ENCODE measurements at regions not wholly inside any gene's neighbourhood (a gene's known extent, or its start where the extent isn't known, plus 50 kb on each side); places are given as distances from the start of the nearest gene placed in this dataset.

- no peak for TF ChIP-seq POLR2AphosphoS5 (IDR thresholded peaks at IDR 0.05)
- intact Hi-C loops (cut with DNase I; ENCODE audit: low total_unique reads) = loop anchor here (5.0 kb wide), 1 partner anchor 925 kb away; no protein-coding TSS in a partner anchor
Measured at GRCh38 chr1:30342535-30343141, 380.7 kb downstream of the MATN1 start.

GRCh38 chr1:30340934-30341333, 382.5 kb downstream of the MATN1 start:
- Histone ChIP-seq H3K9me3 (peaks cover 5 to 16% of the 10 kb centered on the region in 2 donors), H3K27ac (no peak overlapping the region), H3K4me1 (no peaks in the 10 kb centered on the region), H3K36me3 (no peaks in the 10 kb centered on the region), H3K4me3 (no peak overlapping the region), H3K27me3 (peaks cover 4 to 21% of the 10 kb centered on the region in 2 donors)
- TF ChIP-seq POLR2AphosphoS5 (IDR thresholded peaks at IDR 0.05) (no peak), POLR2A (IDR thresholded peaks at IDR 0.05) (no peak), CTCF (IDR thresholded peaks at IDR 0.05) (no peak)
- intact Hi-C loops (cut with DNase I; ENCODE audit: low total_unique reads) = loop anchor here (5.0 kb wide), 1 partner anchor 924 kb away; no protein-coding TSS in a partner anchor
- DNase-seq (ENCODE audit: low spot score in 2 of 2) = no peak

More at GRCh38 chr1:30342535-30343141, 380.7 kb downstream of the MATN1 start:
- H3K9me3 ChIP-seq = peaks cover 5 to 19% of the 10 kb centered on the region in 2 donors
- H3K4me3 ChIP-seq = no peak overlapping the region
- no peak overlapping the region for H3K27ac ChIP-seq
- H3K27me3 ChIP-seq = peaks cover 4 to 21% of the 10 kb centered on the region in 2 donors
- H3K36me3 ChIP-seq = no peaks in the 10 kb centered on the region
- H3K4me1 ChIP-seq = no peaks in the 10 kb centered on the region
- no peak for DNase-seq (ENCODE audit: low spot score in 2 of 2)

GRCh38 chr1:30339866-30340265, 383.5 kb downstream of the MATN1 start:
- intact Hi-C loops (cut with DNase I; ENCODE audit: low total_unique reads) = loop anchor here (5.0 kb wide), 1 partner anchor 923 kb away; no protein-coding TSS in a partner anchor

GRCh38 chr1:30338765-30339164, 384.6 kb downstream of the MATN1 start:
- TF ChIP-seq POLR2A (IDR thresholded peaks at IDR 0.05) (no peak), CTCF (IDR thresholded peaks at IDR 0.05) (no peak), POLR2AphosphoS5 (IDR thresholded peaks at IDR 0.05) (no peak)
- peaks cover 4 to 19% of the 10 kb centered on the region in 2 donors for H3K27me3 ChIP-seq
- no peak overlapping the region for H3K27ac ChIP-seq
- no peaks in the 10 kb centered on the region for H3K4me1 ChIP-seq
- intact Hi-C loops (cut with DNase I; ENCODE audit: low total_unique reads) = no loop called here
- H3K4me3 ChIP-seq = no peak overlapping the region
- no peak for DNase-seq (ENCODE audit: low spot score in 2 of 2)
- no peaks in the 10 kb centered on the region for H3K36me3 ChIP-seq
- H3K9me3 ChIP-seq = peaks cover 5 to 8% of the 10 kb centered on the region in 2 donors

More at GRCh38 chr1:30339866-30340265, 383.5 kb downstream of the MATN1 start:
- DNase-seq (ENCODE audit: low spot score in 2 of 2) = no peak
- Histone ChIP-seq H3K27me3 (peaks cover 4 to 19% of the 10 kb centered on the region in 2 donors), H3K4me3 (no peak overlapping the region), H3K36me3 (no peaks in the 10 kb centered on the region), H3K27ac (no peak overlapping the region), H3K9me3 (peaks cover 5 to 16% of the 10 kb centered on the region in 2 donors), H3K4me1 (no peaks in the 10 kb centered on the region)
- TF ChIP-seq POLR2AphosphoS5 (IDR thresholded peaks at IDR 0.05) (no peak), POLR2A (IDR thresholded peaks at IDR 0.05) (no peak), CTCF (IDR thresholded peaks at IDR 0.05) (no peak)

- Histone ChIP-seq H3K27me3 (peaks cover 0 to 6% of the 10 kb centered on the region in 2 donors), H3K9me3 (peaks cover 0 to 4% of the 10 kb centered on the region in 2 donors), H3K36me3 (no peaks in the 10 kb centered on the region), H3K4me3 (no peak overlapping the region), H3K27ac (no peak overlapping the region), H3K4me1 (no peaks in the 10 kb centered on the region)
- intact Hi-C loops (cut with DNase I; ENCODE audit: low total_unique reads) = no loop called here
- TF ChIP-seq POLR2A (IDR thresholded peaks at IDR 0.05) = no peak
- no peak for TF ChIP-seq POLR2AphosphoS5 (IDR thresholded peaks at IDR 0.05)
- TF ChIP-seq CTCF (IDR thresholded peaks at IDR 0.05) = no peak
- no peak for DNase-seq (ENCODE audit: low spot score in 2 of 2)
Measured at GRCh38 chr1:30337324-30337620, 386.1 kb downstream of the MATN1 start.
